Loucy (cell line): ENCODE measurements at regions not wholly inside any gene's neighbourhood (a gene's known extent, or its start where the extent isn't known, plus 50 kb on each side); places are given as distances from the start of the nearest gene placed in this dataset.

Source experiments
- H2AFZ ChIP-seq: fragments of 200-600 bp; sonication (generic); 2 replicates; pipeline ENCODE4 v1.6.0; 2016; ENCODE audit warnings: antibody characterized with exemption, mild to moderate bottlenecking, low read length, moderate library complexity
- H3F3A ChIP-seq: fragments of 200-600 bp; 2 replicates; pipeline ENCODE4 v1.6.0; 2016; ENCODE audit warnings: antibody characterized with exemption, low read depth, mild to moderate bottlenecking
- H3K27me3 ChIP-seq: fragments of 200-600 bp; sonication (generic); 2 replicates; pipeline ENCODE4 v1.6.1; 2014; ENCODE audit warnings: low read length, mild to moderate bottlenecking; ENCODE audit not compliant: insufficient read depth, poor library complexity, severe bottlenecking
- H3K36me3 ChIP-seq: fragments of 200-600 bp; sonication (generic); 2 replicates; pipeline ENCODE4 v1.6.1; 2016; ENCODE audit warnings: low read length; ENCODE audit not compliant: insufficient read depth
- H3K4me1 ChIP-seq: fragments of 200-600 bp; sonication (generic); 2 replicates; pipeline ENCODE4 v1.5.1; 2014; ENCODE audit warnings: low read length, mild to moderate bottlenecking; ENCODE audit not compliant: insufficient read depth, poor library complexity, severe bottlenecking
- H3K4me2 ChIP-seq: fragments of 200-600 bp; sonication (generic); 2 replicates; pipeline ENCODE4 v1.6.0; 2014; ENCODE audit warnings: antibody characterized with exemption, low read length, low read depth, mild to moderate bottlenecking; ENCODE audit not compliant: poor library complexity, severe bottlenecking
- H3K4me3 ChIP-seq: fragments of 200-600 bp; sonication (generic); 2 replicates; pipeline ENCODE4 v1.5.1; 2014; ENCODE audit warnings: low read length, mild to moderate bottlenecking, mixed read lengths; ENCODE audit not compliant: poor library complexity, severe bottlenecking
- H3K79me2 ChIP-seq: fragments of 200-600 bp; sonication (generic); 2 replicates; pipeline ENCODE4 v1.6.1; 2014; ENCODE audit warnings: low read length; ENCODE audit not compliant: insufficient read depth
- H3K9ac ChIP-seq: fragments of 200-600 bp; sonication (generic); 2 replicates; pipeline ENCODE4 v1.6.0; 2014; ENCODE audit warnings: mild to moderate bottlenecking, low read depth, low read length, moderate library complexity; ENCODE audit not compliant: poor library complexity, severe bottlenecking
- H3K9me2 ChIP-seq: fragments of 200-600 bp; sonication (generic); replicated peaks from 2 replicates; pipeline ENCODE4 v1.6.1; 2016; ENCODE audit warnings: low read depth, low read length, mixed read lengths
- H3K9me3 ChIP-seq: fragments of 200-600 bp; sonication (generic); 2 replicates; pipeline ENCODE4 v1.6.1; 2014; ENCODE audit warnings: mild to moderate bottlenecking, antibody characterized with exemption, low read length, low read depth; ENCODE audit not compliant: insufficient read depth
- H4K20me1 ChIP-seq: fragments of 200-600 bp; sonication (generic); 2 replicates; pipeline ENCODE4 v1.6.0; 2014; ENCODE audit warnings: antibody characterized with exemption, low read length, mild to moderate bottlenecking; ENCODE audit not compliant: insufficient read depth, poor library complexity, severe bottlenecking
- CTCF ChIP-seq: fragments of 200-600 bp; sonication (generic); conservative IDR thresholded peaks from 2 replicates; pipeline ENCODE4 v1.5.1; 2014; ENCODE audit warnings: mild to moderate bottlenecking, antibody characterized with exemption, low read length
- EZH2phosphoT487 ChIP-seq: fragments of 200-600 bp; IDR thresholded peaks from 2 replicates; pipeline ENCODE4 v1.6.1; 2018; ENCODE audit warnings: antibody characterized with exemption, mild to moderate bottlenecking, moderate library complexity, borderline replicate concordance

- Histone ChIP-seq H3K79me2 (no peaks in the 10 kb centered on the region), H3F3A (no peaks in the 10 kb centered on the region), H3K27me3 (no peaks in the 10 kb centered on the region), H3K4me2 (no peak overlapping the region), H3K9ac (no peak overlapping the region), H3K36me3 (no peaks in the 10 kb centered on the region), H3K4me3 (no peak overlapping the region), H4K20me1 (no peaks in the 10 kb centered on the region), H3K4me1 (no peaks in the 10 kb centered on the region), H3K9me3 (no peaks in the 10 kb centered on the region), H2AFZ (no peak overlapping the region), H3K9me2 (no peaks in the 10 kb centered on the region)
- TF ChIP-seq CTCF, result no peak
- no peak for TF ChIP-seq EZH2phosphoT487
Measured at GRCh38 chr5:89698028-89698427, 711.5 kb downstream of the CETN3 start.

DNA sequence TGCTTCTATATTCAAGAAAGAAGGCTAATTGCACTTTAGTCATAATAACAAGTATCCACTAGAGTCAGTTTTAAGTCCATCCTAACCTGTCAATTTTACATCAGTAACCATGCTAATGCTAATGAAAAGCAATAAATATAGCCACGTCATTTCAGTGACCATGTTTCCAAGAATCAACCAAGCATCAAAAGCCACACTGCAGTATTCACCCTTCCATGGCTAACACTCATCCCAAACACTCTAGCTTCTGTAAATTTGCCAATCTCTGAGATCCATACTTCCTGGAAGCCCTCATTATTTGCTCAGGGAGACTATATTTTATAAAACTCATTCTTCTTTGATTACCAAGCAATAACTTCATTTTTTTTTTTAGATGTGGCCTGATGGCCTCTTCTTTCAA is 712.0 kb downstream of the CETN3 start:
- Histone ChIP-seq H2AFZ (no peak overlapping the region), H3K4me1 (no peaks in the 10 kb centered on the region), H3K4me2 (no peak overlapping the region), H3K9ac (no peak overlapping the region), H3K36me3 (no peaks in the 10 kb centered on the region), H4K20me1 (no peaks in the 10 kb centered on the region), H3K79me2 (no peaks in the 10 kb centered on the region), H3K4me3 (no peak overlapping the region), H3F3A (no peaks in the 10 kb centered on the region), H3K9me2 (no peaks in the 10 kb centered on the region), H3K27me3 (no peaks in the 10 kb centered on the region), H3K9me3 (no peaks in the 10 kb centered on the region)
- TF ChIP-seq EZH2phosphoT487 (no peak), CTCF (no peak)

- Histone ChIP-seq H3K9me3 (no peaks in the 10 kb centered on the region), H4K20me1 (no peaks in the 10 kb centered on the region), H3K36me3 (no peaks in the 10 kb centered on the region), H3K79me2 (no peaks in the 10 kb centered on the region), H3K4me2 (no peak overlapping the region), H2AFZ (no peak overlapping the region), H3K27me3 (no peaks in the 10 kb centered on the region), H3F3A (no peaks in the 10 kb centered on the region), H3K4me1 (no peaks in the 10 kb centered on the region), H3K9ac (no peak overlapping the region), H3K4me3 (no peak overlapping the region), H3K9me2 (no peaks in the 10 kb centered on the region)
- TF ChIP-seq CTCF, result no peak
- TF ChIP-seq EZH2phosphoT487, result no peak
Measured at GRCh38 chr5:89695371-89695770, 714.2 kb downstream of the CETN3 start.
